GM23248 (cell line): ENCODE measurements at regions not wholly inside any gene's neighbourhood (a gene's known extent, or its start where the extent isn't known, plus 50 kb on each side); places are given as distances from the start of the nearest gene placed in this dataset.

Experiments used
- DNase-seq: peaks from one replicate; pipeline ENCODE4 v3.0.0-alpha.2; 2015
- H2AFZ ChIP-seq: fragments of 200-600 bp; sonication (generic); 2 replicates; pipeline ENCODE4 v1.6.1; 2016; ENCODE audit warnings: antibody characterized with exemption
- H3F3A ChIP-seq: fragments of 200-600 bp; sonication (generic); 2 replicates; pipeline ENCODE4 v1.6.1; 2016; ENCODE audit warnings: mild to moderate bottlenecking, antibody characterized with exemption, mixed run types; ENCODE audit not compliant: insufficient read depth
- H3K27ac ChIP-seq: fragments of 200-600 bp; sonication (generic); 2 replicates; pipeline ENCODE4 v1.5.1; 2016; ENCODE audit warnings: mild to moderate bottlenecking
- H3K27me3 ChIP-seq: fragments of 200-600 bp; sonication (generic); replicated peaks from 2 replicates; pipeline ENCODE4 v1.6.1; 2016; ENCODE audit warnings: mild to moderate bottlenecking; ENCODE audit not compliant: insufficient read depth
- H3K36me3 ChIP-seq: fragments of 200-600 bp; sonication (generic); 2 replicates; pipeline ENCODE4 v1.6.1; 2016; ENCODE audit warnings: low read depth, mild to moderate bottlenecking
- H3K4me1 ChIP-seq: fragments of 200-600 bp; sonication (generic); 2 replicates; pipeline ENCODE4 v1.6.1; 2016; ENCODE audit warnings: mild to moderate bottlenecking; ENCODE audit not compliant: insufficient read depth
- H3K4me2 ChIP-seq: fragments of 200-600 bp; sonication (generic); one replicate; pipeline ENCODE4 v1.6.1; 2016; ENCODE audit warnings: mild to moderate bottlenecking; ENCODE audit not compliant: unreplicated experiment
- H3K4me3 ChIP-seq: fragments of 200-600 bp; sonication (generic); 2 replicates; pipeline ENCODE4 v1.5.1; 2016; ENCODE audit warnings: mild to moderate bottlenecking
- H3K79me2 ChIP-seq: fragments of 200-600 bp; sonication (generic); 2 replicates; pipeline ENCODE4 v1.6.1; 2016; ENCODE audit warnings: mild to moderate bottlenecking; ENCODE audit not compliant: insufficient read depth
- H3K9ac ChIP-seq: fragments of 200-600 bp; sonication (generic); 2 replicates; pipeline ENCODE4 v1.6.1; 2016; ENCODE audit warnings: mild to moderate bottlenecking
- H3K9me2 ChIP-seq: fragments of 200-600 bp; sonication (generic); 2 replicates; pipeline ENCODE4 v1.6.1; 2016; ENCODE audit warnings: mixed run types, mild to moderate bottlenecking, moderate library complexity; ENCODE audit not compliant: insufficient read depth
- H3K9me3 ChIP-seq: fragments of 200-600 bp; sonication (generic); one replicate; pipeline ENCODE4 v1.6.1; 2017; ENCODE audit warnings: low read depth
- H4K20me1 ChIP-seq: fragments of 200-600 bp; sonication (generic); 2 replicates; pipeline ENCODE4 v1.6.0; 2016; ENCODE audit not compliant: insufficient read depth
- EZH2 ChIP-seq: fragments of 200-600 bp; sonication (generic); IDR thresholded peaks from 2 replicates; pipeline ENCODE4 v1.6.1; 2018; ENCODE audit warnings: antibody characterized with exemption, mild to moderate bottlenecking; ENCODE audit not compliant: insufficient read depth, poor library complexity, severe bottlenecking
- EZH2phosphoT487 ChIP-seq: fragments of 200-600 bp; sonication (generic); IDR thresholded peaks from 2 replicates; pipeline ENCODE4 v1.6.1; 2018; ENCODE audit warnings: antibody characterized with exemption, moderate library complexity, mild to moderate bottlenecking, low read depth; ENCODE audit not compliant: insufficient read depth
- WGBS, 2 experiments: methylation state at CpG; one replicate each; pipeline ENCODE4 v1.1.6; 2015 to 2017; ENCODE audit warnings: low lambda C conversion rate in 2 of 2, low coverage in 1 of 2; ENCODE audit errors: missing lambda C conversion rate in 2 of 2; 5-methylcytosine and 5-hydroxymethylcytosine counted together
- in situ Hi-C: fragments of 300-500 bp; cut with MboI; formaldehyde crosslinking; loops from 2 replicates; pipeline ENCODE4 v1.15.0; 2020

DNA sequence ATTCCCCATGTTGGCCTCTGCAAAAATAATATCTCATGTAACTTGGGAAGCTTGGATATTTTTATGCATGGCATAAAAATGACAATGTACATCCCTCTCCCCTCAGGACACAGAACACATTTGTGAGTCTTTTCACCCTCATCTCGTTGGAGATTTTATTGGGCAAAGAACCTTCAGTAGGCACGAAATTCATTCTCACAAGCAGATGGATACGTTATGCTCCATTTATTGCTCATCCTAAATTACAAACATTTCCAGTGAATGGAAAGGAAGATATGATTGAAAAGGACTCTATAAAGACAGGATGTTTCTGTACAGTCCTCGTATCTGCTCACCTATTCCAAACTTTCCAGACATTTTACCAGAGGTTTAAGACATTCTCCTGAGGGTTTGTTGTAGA is 1175.8 kb downstream of the UQCRFS1 start:
- Histone ChIP-seq H3K4me2 (no peak overlapping the region), H2AFZ (no peak overlapping the region), H3K27ac (no peak overlapping the region), H3F3A (no peaks in the 10 kb centered on the region), H3K9ac (no peak overlapping the region), H4K20me1 (no peaks in the 10 kb centered on the region), H3K79me2 (no peaks in the 10 kb centered on the region), H3K9me2 (no peaks in the 10 kb centered on the region), H3K4me3 (no peak overlapping the region), H3K36me3 (no peaks in the 10 kb centered on the region), H3K9me3 (no peaks in the 10 kb centered on the region), H3K4me1 (no peaks in the 10 kb centered on the region), H3K27me3 (no peaks in the 10 kb centered on the region)
- no peak for TF ChIP-seq EZH2
- no peak for TF ChIP-seq EZH2phosphoT487
- WGBS, 2 experiments = 1% methylated on average over 4 of the region's 4 CpGs
- in situ Hi-C loops = no loop called here
- no peak for DNase-seq

DNA sequence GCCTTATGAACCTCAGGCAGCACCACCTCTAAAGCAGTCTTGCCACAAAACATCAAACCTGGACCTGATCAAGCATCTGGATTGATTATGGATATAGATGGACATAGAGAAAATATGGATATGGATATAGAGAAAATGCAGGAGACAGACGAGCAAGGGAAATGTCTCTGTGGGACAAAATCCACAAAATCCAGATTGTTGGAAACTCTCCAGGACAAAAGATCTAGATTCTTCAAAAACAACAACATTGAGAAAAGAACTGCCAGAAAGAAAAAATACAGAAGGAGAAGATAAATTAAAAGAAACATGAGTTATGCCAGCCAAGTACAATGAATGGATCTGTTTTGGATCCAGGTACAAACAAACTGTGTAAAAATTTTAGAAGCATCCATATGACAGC is 1176.5 kb downstream of the UQCRFS1 start:
- no peaks in the 10 kb centered on the region for H3K9me2 ChIP-seq
- in situ Hi-C loops = no loop called here
- 0% methylated on average over 1 of the region's 1 CpG for WGBS, 2 experiments

DNA sequence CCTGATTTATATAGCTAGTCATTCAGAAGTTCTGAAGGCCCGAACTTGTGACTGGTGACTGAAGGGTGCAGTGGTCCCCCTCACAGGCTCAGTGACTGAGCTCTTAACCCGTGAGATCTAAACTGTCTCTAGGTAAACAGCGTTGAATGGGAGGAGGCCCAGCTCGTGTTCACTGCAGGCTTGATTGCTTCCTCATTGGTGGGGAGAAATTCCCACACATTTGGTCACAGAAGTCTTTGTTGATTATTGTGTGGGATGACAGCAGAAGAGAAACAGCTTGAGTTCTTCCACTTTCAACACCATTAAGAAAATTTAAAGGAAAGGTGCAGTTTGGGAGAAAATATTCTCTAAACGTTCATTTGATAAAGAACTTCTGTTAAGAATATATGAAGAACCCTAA is 1178.0 kb downstream of the UQCRFS1 start:
- in situ Hi-C loops = no loop called here
- 11% methylated on average over 5 of the region's 5 CpGs for WGBS, 2 experiments

More for the DNA sequence above, 1176.5 kb downstream of the UQCRFS1 start:
- no peak overlapping the region for H2AFZ ChIP-seq
- H3K4me3 ChIP-seq = no peak overlapping the region
- no peaks in the 10 kb centered on the region for H3K79me2 ChIP-seq
- H3K36me3 ChIP-seq = no peaks in the 10 kb centered on the region
- no peak for DNase-seq
- no peaks in the 10 kb centered on the region for H4K20me1 ChIP-seq
- H3K9ac ChIP-seq = no peak overlapping the region
- no peaks in the 10 kb centered on the region for H3F3A ChIP-seq
- H3K27ac ChIP-seq = no peak overlapping the region
- no peaks in the 10 kb centered on the region for H3K9me3 ChIP-seq
- no peaks in the 10 kb centered on the region for H3K27me3 ChIP-seq
- no peaks in the 10 kb centered on the region for H3K4me1 ChIP-seq
- H3K4me2 ChIP-seq = no peak overlapping the region
- no peak for TF ChIP-seq EZH2phosphoT487
- TF ChIP-seq EZH2 = no peak

DNA sequence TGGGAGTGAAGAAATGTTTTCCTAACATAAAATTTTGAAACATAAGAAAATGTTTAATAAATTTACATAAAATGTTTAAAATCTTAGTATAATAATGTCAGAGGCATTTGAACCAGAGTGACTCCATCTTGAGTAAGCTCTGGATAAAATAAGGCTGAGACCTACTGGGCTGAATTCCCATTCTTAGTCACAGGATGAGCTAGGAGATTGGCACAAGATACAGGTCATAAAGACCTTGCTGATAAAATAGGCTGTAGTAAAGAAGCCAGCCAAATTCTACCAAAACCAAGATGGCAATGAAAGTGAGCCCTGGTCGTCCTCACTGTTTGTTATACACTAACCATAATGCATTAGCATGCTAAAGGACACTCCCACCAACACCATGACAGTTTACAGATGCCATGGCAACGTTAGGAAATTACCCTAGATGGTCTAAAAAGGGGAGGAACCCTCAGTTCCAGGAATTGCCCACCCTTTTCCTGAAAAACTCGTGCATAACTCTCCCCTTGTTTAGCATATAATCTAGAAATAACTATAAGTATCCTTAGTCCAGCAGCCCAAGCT is 1184.0 kb downstream of the UQCRFS1 start:
- Histone ChIP-seq H3K27me3 (no peaks in the 10 kb centered on the region), H3K79me2 (no peaks in the 10 kb centered on the region), H3K4me1 (no peaks in the 10 kb centered on the region), H3K4me3 (no peak overlapping the region), H2AFZ (no peak overlapping the region), H3K9me3 (no peaks in the 10 kb centered on the region), H3K9ac (no peak overlapping the region), H3F3A (no peaks in the 10 kb centered on the region), H3K4me2 (no peak overlapping the region), H3K36me3 (no peaks in the 10 kb centered on the region), H3K9me2 (no peaks in the 10 kb centered on the region), H4K20me1 (no peaks in the 10 kb centered on the region), H3K27ac (no peak overlapping the region)
- TF ChIP-seq EZH2phosphoT487 (no peak), EZH2 (no peak)
- in situ Hi-C loops = no loop called here
- DNase-seq = peak; percentile 18
- WGBS, 2 experiments = 0% methylated on average over 3 of the region's 3 CpGs

More for the DNA sequence above, 1178.0 kb downstream of the UQCRFS1 start:
- Histone ChIP-seq H4K20me1 (no peaks in the 10 kb centered on the region), H3K9me2 (no peaks in the 10 kb centered on the region), H3F3A (no peaks in the 10 kb centered on the region), H3K27ac (no peak overlapping the region), H3K9me3 (no peaks in the 10 kb centered on the region), H2AFZ (no peak overlapping the region), H3K79me2 (no peaks in the 10 kb centered on the region), H3K36me3 (no peaks in the 10 kb centered on the region), H3K9ac (no peak overlapping the region), H3K27me3 (no peaks in the 10 kb centered on the region), H3K4me2 (no peak overlapping the region), H3K4me1 (no peaks in the 10 kb centered on the region), H3K4me3 (no peak overlapping the region)
- DNase-seq = no peak
- TF ChIP-seq EZH2phosphoT487 (no peak), EZH2 (no peak)

DNA sequence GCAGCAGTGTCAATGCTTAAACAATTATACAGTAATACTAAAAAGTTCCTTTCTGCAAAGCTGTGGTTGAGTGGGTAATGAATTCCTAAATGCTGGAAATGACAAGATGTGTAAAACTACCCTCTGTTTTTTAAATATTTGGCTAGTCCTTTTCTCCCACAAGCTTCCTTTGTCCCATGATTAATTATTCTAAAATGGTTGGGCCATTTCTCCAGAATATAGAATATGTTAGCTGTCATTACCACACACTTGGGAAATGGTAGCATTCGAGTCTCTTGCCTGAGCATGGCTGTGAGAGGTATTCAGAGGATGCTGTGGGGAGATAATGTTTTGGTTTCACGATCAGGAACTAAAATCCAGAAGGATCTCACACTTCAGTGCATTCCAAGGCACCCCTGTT is 1185.8 kb downstream of the UQCRFS1 start:
- Histone ChIP-seq H3K9me2 (no peaks in the 10 kb centered on the region), H3K4me2 (no peak overlapping the region), H3K4me1 (no peaks in the 10 kb centered on the region), H3F3A (no peaks in the 10 kb centered on the region), H4K20me1 (no peaks in the 10 kb centered on the region), H3K4me3 (no peak overlapping the region), H3K36me3 (no peaks in the 10 kb centered on the region), H3K9ac (no peak overlapping the region), H3K27me3 (no peaks in the 10 kb centered on the region), H2AFZ (no peak overlapping the region), H3K9me3 (no peaks in the 10 kb centered on the region), H3K79me2 (no peaks in the 10 kb centered on the region), H3K27ac (no peak overlapping the region)
- no peak for DNase-seq
- WGBS, 2 experiments = 3 to 13% methylated on average over 2 of the region's 2 CpGs
- TF ChIP-seq EZH2 (no peak), EZH2phosphoT487 (no peak)
- in situ Hi-C loops = no loop called here
